ENCODE measurements at regions not wholly inside any gene's neighbourhood (a gene's known extent, or its start where the extent isn't known, plus 50 kb on each side); places are given as distances from the start of the nearest gene placed in this dataset.
"Not testable (repeated sequence)": the region's sequence is repeated elsewhere in the genome, so short reads cannot be mapped to it uniquely, and the experiment has no call there.

DNA sequence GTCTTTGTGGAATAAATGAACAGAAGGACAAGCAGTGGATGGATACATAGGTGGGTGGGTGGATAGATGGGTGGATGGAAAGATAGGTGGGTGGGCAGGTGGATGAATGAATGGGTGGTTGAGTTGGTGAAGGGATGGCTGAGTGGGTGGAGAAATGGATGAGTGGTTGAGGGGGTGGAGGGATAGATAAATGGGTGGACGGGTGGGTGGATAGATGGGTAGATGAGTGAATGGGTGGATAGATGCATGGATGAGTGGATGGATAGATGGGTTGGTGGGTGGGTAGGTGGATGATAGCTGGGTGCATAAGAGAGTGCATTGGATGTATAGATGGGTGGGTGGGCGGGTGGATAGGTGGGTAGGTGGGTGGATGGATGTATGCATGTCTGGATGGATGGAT, 63.5 kb downstream of the UNC93B1 start:
- H3K4me3 ChIP-seq (ENCODE audit: low read depth, low read length); in situ Hi-C loops (cut with HindIII; ENCODE audit: low sequenced_read_pairs); DNase-seq (ENCODE audit: low read depth, low spot score): not testable (repeated sequence)

DNA sequence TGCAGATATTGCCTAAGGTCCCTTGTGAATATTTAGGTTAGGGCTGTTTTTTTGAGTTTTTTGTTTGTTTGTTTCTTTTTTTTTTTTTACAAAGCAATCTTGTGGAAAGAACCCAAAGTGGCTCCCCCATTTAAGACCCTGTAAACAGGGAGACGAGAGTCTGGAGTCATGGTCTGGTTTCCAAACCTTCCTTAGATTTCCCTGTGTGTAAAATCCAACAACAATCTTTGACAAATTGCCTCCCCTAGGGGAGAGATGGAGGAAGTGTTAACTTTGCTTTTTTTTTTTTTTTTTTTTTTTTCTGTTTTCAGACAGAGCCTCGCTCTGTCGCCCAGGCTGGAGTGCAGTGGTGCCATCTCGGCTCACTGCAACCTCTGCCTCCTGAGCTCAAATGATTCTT, 64.9 kb downstream of the UNC93B1 start:
- DNase-seq (ENCODE audit: low read depth, low spot score); in situ Hi-C loops (cut with HindIII; ENCODE audit: low sequenced_read_pairs); H3K4me3 ChIP-seq (ENCODE audit: low read depth, low read length): not testable (repeated sequence)

DNA sequence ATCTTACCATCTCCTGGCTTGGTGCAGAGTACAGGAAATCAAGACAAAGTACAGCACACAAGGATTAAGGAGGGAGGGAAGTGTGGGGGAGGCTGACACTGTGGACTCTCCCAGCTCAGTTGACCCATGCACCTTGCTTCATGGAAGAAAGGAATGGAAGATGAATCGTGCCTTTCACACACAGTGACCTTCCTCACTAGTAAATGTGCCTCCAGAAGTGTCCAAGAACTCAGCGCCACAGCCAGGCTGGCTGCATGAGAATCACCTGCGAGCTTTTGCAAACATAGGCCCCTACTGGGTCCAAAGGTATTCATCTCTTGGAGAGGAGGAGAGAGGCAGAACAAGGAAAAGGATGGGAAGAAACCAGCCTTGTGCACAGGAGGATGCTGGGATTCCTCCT, 65.5 kb downstream of the UNC93B1 start:
- DNase-seq (ENCODE audit: low read depth, low spot score); in situ Hi-C loops (cut with HindIII; ENCODE audit: low sequenced_read_pairs): not testable (repeated sequence)

DNA sequence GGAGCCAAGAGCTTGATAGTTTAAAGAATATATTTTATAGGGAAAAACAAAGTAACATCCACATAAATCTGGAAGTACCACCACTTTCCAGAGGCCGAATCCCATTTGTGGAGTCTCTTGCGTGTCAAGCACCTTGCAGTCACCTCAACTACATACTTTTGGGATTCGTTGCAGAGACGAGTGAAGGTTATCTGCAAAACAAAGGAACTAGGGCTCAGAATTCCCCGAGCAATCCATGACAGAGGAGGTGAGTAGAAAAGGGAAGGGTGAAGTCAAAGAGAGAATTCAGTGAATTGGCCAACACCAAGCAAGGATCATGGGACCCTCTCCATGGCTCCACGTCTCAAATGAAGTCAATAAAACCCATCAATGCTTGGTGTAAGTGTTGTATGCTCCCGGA, 80.3 kb downstream of the UNC93B1 start:
- DNase-seq (ENCODE audit: low read depth, low spot score); H3K4me3 ChIP-seq (ENCODE audit: low read depth, low read length); in situ Hi-C loops (cut with HindIII; ENCODE audit: low sequenced_read_pairs): not testable (repeated sequence)

More for the DNA sequence above, 65.5 kb downstream of the UNC93B1 start:
- H3K4me3 ChIP-seq (ENCODE audit: low read depth, low read length) = not testable (repeated sequence)

DNA sequence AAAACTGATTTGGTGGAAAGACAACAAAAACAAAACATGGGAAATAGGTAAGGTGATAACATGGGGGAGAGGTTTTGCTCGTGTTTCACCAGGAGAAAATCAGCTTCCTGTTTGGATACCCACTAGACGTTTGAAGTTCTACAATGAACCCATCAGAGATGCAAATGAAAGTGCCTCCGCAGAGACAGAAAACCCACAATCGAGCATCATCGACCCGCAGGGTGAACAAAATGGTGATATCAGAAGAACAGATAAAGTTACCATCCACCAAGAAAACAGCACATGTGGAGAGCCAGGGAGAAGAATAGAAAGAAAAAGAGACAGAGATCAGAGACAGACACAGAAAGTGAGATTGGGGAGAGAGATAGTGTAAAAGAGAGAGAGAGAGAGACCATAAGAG, 83.4 kb downstream of the UNC93B1 start:
- DNase-seq (ENCODE audit: low read depth, low spot score); H3K4me3 ChIP-seq (ENCODE audit: low read depth, low read length); in situ Hi-C loops (cut with HindIII; ENCODE audit: low sequenced_read_pairs): not testable (repeated sequence)

DNA sequence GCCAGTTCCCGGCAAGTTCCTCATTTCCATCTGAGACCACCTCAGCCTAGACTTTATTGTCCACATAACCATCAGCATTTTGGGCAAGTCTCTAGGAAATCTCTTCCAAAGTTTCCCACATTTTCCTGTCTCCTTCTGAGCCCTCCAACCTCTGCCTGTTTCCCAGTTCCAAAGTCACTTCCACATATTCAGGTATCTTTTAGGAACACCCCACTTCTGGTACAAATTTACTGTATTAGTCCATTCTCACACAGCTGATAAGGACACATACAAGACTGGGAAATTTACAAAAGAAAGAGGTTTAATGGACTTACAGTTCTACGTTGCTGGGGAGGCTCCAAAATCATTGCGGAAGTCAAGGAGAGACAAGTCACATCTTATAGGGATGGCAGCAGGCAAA, 91.7 kb downstream of the UNC93B1 start:
- H3K4me3 ChIP-seq (ENCODE audit: low read depth, low read length); DNase-seq (ENCODE audit: low read depth, low spot score); in situ Hi-C loops (cut with HindIII; ENCODE audit: low sequenced_read_pairs): not testable (repeated sequence)

DNA sequence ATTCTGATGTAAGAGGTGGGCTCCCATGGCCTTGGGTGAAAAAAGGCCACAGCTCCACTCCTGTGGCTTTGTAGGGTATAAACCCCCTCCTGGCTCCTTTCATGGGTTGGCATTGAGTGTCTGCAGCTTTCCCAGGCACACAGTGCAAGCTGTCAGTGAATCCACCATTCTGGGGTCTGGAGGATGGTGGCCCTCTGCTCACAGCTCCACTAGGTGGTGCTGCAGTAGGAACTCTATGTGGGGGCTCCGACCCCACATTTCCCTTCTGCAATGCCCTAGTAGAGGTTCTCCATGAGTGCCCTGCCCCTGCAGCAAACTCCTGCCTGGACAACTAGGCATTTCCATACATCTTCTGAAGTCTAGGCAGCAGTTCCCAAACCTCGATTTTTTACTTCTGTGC, 92.7 kb downstream of the UNC93B1 start:
- DNase-seq (ENCODE audit: low read depth, low spot score); H3K4me3 ChIP-seq (ENCODE audit: low read depth, low read length); in situ Hi-C loops (cut with HindIII; ENCODE audit: low sequenced_read_pairs): not testable (repeated sequence)

DNA sequence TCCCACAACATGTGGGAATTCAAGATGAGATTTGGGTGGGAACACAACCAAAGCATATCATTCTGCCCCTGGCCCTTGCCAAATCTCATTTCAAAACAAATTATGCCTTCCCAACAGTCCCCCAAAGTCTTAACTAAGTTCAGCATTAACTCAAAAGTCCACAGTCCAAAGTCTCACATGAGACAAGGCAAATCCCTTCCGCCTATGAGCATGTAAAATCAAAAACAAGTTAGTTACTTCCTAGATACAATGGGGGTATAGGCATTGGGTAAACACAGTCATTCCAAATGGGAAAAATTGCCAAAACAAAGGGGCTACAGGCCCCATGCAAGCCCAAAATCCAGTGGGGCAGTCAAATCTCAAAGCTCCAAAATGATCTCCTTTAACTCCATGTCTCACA, 93.1 kb downstream of the UNC93B1 start:
- in situ Hi-C loops (cut with HindIII; ENCODE audit: low sequenced_read_pairs); DNase-seq (ENCODE audit: low read depth, low spot score); H3K4me3 ChIP-seq (ENCODE audit: low read depth, low read length): not testable (repeated sequence)

DNA sequence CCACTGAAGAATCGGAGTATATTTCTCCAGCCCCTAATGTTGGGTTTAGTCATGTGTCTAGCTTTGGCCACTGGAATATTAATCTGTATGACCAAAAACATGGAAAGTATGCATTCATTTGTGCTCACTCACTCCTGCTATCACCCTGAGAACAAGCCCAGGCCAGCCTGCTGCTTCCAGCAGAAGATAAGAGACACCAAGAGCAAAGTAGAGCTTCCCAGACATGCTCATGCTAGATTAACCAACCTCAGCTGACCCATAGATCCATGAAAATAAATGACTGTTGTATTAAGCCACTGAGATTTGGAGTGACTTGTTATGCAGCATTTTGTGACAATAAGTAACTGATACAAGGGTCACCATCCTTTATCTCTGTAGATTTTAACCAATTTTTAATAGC, 96.9 kb downstream of the UNC93B1 start:
- H3K4me3 ChIP-seq (ENCODE audit: low read depth, low read length); DNase-seq (ENCODE audit: low read depth, low spot score); in situ Hi-C loops (cut with HindIII; ENCODE audit: low sequenced_read_pairs): not testable (repeated sequence)

DNA sequence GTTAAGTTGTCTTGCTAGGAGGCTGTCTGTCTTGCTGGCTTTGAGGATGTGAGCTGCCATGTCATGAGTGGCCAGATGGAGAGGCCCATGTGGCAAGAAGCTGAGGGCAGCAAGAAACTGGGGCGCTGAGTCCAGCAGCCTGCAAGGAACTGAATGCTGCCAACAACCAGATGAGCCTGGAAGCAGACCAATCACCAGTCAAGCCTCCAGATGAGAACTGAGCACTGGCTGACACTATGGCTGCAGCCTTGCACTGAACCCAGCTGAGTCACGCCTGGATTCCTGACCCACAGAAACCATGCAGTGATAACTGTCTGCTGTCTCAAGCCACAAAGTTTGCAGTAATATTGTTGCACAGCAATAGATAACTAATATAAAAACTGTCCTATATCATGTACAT, 104.4 kb downstream of the UNC93B1 start:
- in situ Hi-C loops (cut with HindIII; ENCODE audit: low sequenced_read_pairs); H3K4me3 ChIP-seq (ENCODE audit: low read depth, low read length): not testable (repeated sequence)
- peak; percentile 17 for DNase-seq (ENCODE audit: low read depth, low spot score)

DNA sequence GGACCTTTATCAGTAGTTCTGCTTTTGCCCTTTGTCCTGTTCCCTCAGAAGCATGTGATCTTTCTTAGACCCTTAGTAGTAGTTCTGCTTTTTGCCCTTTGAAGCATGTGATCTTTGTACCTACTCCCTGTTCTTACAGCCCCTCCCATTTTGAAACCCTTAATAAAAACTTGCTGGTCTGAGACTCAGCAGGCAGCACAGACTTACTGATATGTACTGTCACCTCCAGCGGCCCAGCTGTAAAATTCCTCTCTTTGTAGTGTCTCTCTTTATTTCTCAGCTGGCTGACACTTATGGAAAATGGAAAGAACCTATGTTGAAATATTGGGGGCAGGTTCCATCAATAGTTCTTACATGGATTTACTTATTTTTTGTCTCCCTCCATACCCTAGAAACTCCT, 110.4 kb downstream of the UNC93B1 start:
- in situ Hi-C loops (cut with HindIII; ENCODE audit: low sequenced_read_pairs); H3K4me3 ChIP-seq (ENCODE audit: low read depth, low read length); DNase-seq (ENCODE audit: low read depth, low spot score): not testable (repeated sequence)

DNA sequence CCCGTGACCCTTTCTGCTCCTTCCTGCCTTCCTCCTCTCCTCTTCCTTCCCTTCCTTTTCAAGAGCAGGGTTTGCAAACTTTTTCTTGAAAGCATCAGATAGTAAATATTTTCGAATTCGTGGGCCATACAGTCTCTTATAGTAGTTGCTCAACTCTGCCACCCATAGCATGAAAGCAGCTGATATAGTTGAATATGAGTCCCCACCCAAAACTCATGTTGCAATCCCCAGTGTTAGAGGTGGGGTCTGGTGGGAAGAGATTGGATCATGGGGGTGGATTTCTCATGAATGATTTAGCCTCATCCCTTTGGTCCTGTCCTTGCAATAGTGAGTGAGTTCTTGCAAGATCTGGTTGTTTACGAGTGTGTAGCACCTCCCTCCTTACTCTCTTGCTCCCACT, 114.3 kb downstream of the UNC93B1 start:
- DNase-seq (ENCODE audit: low read depth, low spot score); H3K4me3 ChIP-seq (ENCODE audit: low read depth, low read length); in situ Hi-C loops (cut with HindIII; ENCODE audit: low sequenced_read_pairs): not testable (repeated sequence)

DNA sequence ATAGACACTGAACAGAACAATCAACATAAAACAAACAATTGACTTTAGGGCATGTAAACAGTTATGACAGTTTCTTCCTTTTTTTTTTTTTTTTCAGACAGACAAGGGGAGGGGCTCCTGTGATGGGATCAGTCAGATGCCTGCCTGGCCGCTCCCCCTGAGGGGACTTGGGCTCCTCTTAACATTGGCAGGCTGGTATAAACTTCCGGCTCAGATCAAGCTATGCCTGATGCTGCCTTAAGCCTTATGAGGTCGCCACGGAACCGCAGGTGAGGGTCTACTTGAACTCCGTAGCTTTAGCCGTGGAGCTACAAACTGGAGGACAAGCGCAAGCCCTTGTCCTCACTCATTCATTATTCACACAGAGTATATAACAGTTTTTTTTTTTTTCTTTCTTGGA, 115.8 kb downstream of the UNC93B1 start:
- DNase-seq (ENCODE audit: low read depth, low spot score); in situ Hi-C loops (cut with HindIII; ENCODE audit: low sequenced_read_pairs); H3K4me3 ChIP-seq (ENCODE audit: low read depth, low read length): not testable (repeated sequence)

DNA sequence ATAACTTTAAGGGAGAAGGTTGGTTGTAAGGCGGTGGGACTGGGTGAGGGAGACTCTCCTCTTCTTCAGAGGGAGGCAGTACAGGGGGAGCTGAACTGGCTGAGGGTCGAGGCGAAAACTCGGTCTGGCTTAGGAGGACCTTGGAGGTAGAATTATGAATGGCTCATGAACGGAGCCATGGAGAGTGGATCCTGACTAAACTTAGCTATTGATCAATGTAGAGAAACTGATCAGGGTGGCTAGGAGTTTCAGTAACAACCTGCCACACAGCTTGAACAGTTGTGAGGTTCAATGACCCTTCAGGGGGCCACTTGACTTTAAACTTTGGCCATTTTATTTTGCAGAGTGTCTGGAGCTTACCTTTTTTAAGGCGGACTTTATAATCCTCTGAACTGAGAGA, 117.2 kb downstream of the UNC93B1 start:
- H3K4me3 ChIP-seq (ENCODE audit: low read depth, low read length); in situ Hi-C loops (cut with HindIII; ENCODE audit: low sequenced_read_pairs); DNase-seq (ENCODE audit: low read depth, low spot score): not testable (repeated sequence)

DNA sequence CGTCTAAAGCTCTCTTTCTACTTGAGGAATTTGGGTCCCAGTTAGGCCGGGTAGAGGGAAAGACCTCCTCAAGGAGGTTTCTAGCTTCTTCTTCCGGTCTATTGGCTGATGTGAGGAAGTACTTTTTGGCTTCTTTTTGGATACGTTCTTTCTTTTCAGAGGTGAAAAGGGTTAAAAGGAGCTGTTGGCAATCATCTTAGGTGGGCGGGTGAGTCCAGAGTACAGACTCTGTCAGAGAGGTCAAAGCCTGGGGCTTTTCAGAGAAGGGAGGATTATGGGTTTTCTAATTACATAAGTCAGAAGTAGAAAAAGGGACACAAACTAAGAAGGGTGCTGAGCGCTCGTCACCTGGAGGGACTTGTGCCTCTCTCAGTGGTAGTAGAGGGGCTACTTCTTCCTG, 117.7 kb downstream of the UNC93B1 start:
- in situ Hi-C loops (cut with HindIII; ENCODE audit: low sequenced_read_pairs); H3K4me3 ChIP-seq (ENCODE audit: low read depth, low read length); DNase-seq (ENCODE audit: low read depth, low spot score): not testable (repeated sequence)

DNA sequence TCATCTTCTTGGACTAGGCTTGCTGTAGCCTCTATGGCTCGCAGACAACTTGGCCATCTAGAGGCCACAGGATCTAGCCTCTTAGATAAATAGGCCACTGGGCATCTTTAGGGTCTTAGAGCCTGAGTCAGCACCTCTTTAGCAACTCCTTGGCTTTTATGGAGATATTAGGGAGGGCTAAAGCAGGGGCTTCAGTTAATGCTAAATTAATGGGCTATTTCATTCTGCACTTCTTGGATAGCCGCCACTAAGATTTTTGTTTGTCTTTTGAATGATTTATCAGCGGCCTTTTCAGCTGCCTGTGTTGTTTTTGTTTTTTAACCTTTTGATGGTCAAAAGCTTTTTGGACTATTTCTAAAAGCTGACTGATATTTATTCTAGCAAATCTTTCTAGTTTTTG, 118.3 kb downstream of the UNC93B1 start:
- DNase-seq (ENCODE audit: low read depth, low spot score); H3K4me3 ChIP-seq (ENCODE audit: low read depth, low read length); in situ Hi-C loops (cut with HindIII; ENCODE audit: low sequenced_read_pairs): not testable (repeated sequence)

DNA sequence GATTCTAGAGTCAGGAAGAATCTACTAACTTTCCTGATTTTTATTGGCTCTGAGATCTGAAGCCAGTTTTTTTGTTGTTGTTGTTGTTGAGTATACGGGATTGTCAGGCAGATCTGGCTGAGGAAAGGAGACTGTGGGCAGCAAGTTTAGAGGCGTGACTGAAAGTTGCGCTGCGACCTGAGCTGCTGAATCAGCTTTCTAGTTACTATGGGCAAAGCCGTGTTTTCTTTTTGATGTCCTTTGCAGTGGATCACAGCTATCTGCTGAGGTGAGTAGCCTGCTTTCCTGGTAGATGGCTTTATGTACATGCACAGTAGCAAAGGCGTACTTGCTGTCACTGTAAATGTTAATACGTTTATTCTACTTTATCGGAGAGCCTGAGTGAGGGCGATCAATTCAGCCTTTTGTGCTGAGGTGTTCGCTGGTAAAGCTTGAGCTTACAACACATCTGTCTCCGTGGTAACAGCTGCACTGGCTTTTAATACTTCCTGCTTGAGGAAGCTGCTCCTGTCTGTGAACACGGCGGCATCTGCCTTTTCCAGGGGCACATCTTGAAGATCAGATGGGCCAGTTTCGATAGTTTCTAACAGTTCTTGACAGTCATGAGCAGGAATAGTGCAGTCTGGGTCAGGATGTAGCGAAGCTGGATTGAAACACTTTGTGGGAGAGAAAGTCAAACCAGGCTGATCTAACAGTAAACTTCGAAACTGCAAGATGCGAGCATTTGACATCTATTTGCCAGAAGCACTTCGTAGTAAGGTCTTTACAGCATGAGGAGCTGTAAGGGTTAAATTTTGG, 118.9 kb downstream of the UNC93B1 start:
- H3K4me3 ChIP-seq (ENCODE audit: low read depth, low read length); in situ Hi-C loops (cut with HindIII; ENCODE audit: low sequenced_read_pairs); DNase-seq (ENCODE audit: low read depth, low spot score): not testable (repeated sequence)

DNA sequence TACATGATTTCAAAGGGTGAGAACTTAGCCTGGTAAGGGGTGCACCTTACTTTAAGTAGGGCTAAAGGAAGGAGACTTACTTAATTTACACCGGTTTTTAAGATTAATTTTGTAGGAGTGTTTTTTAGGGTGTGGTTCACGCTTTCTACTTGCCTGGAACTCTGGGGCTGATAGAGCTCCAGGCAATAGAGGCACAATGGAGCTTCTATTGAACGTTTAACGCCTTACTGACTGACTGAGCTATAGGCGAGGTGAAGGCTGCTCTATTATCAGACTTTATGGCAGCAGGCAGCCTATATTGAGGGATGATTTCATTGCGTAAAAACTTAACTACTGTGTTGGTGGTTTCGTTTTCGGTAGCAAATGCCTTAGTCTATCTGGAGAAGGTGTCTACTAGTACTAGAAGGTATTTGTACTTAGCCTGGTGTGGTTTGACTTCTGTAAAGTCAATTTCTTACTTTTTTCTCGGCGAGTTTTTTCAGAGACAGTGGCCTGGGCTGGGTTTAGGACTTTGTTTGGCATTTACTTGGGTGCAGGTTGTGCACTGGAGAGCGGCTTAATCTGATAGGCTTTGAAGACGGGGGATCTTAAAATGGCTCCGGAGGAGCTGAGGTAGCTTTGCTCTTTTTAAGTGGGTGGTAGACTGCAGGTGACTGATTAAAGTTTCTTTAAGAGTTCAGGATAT, 119.7 kb downstream of the UNC93B1 start:
- DNase-seq (ENCODE audit: low read depth, low spot score); H3K4me3 ChIP-seq (ENCODE audit: low read depth, low read length); in situ Hi-C loops (cut with HindIII; ENCODE audit: low sequenced_read_pairs): not testable (repeated sequence)

Measured in astrocyte of the spinal cord (primary cell).